Bronchial epithelial cell (primary cell): ENCODE measurements at regions not wholly inside any gene's neighbourhood (a gene's known extent, or its start where the extent isn't known, plus 50 kb on each side); places are given as distances from the start of the nearest gene placed in this dataset.
"Not testable (repeated sequence)": the region's sequence is repeated elsewhere in the genome, so short reads cannot be mapped to it uniquely, and the experiment has no call there.

ENCODE experiments used
- DNase-seq: peaks from one replicate; pipeline ENCODE4 v3.0.0-alpha.2; 2010; ENCODE audit warnings: low read depth
- FAIRE-seq: peaks from 2 replicates; lab custom pipeline; 2011; peaks lifted over from hg19 to GRCh38; lab: Jason Lieb, UNC
- H3K27me3 ChIP-seq: 2 replicates; pipeline ENCODE4 v1.5.1; 2011; ENCODE audit warnings: low read length; ENCODE audit not compliant: control insufficient read depth, insufficient read depth
- H3K36me3 ChIP-seq: 2 replicates; pipeline ENCODE4 v1.5.1; 2011; ENCODE audit warnings: low read length; ENCODE audit not compliant: control insufficient read depth, insufficient read depth
- H3K4me3 ChIP-seq: 2 replicates; pipeline ENCODE4 v1.5.1; 2011; ENCODE audit warnings: mild to moderate bottlenecking, low read depth, low read length, control low read depth
- TF ChIP-seq, protein P1 (sequence below): IDR thresholded peaks from 2 replicates; pipeline ENCODE4 v1.5.1; 2011; ENCODE audit warnings: mild to moderate bottlenecking, moderate library complexity, low read length, control low read depth, inconsistent platforms; ENCODE audit not compliant: insufficient read depth, severe bottlenecking

DNA sequence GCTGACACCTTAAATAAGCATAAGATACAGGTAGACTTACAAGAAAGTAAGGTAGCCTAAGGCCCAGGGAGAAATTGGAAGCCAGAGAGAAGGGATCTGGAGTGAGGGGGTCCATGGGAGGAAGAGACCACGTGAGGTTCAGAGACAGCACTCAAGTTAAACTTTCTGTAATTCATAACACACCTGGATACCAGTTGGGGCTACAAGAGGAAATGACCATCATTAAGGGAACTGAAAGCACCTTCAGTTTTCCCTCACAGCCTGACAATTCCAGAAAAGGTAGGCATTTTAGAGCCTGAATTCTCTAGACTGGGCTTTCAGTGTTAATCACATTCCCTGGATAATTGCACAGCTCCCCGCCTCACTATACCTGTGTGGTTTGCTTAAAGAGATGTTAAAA is 355.5 kb downstream of the FBXW7 start:
- TF ChIP-seq, protein P1, sequence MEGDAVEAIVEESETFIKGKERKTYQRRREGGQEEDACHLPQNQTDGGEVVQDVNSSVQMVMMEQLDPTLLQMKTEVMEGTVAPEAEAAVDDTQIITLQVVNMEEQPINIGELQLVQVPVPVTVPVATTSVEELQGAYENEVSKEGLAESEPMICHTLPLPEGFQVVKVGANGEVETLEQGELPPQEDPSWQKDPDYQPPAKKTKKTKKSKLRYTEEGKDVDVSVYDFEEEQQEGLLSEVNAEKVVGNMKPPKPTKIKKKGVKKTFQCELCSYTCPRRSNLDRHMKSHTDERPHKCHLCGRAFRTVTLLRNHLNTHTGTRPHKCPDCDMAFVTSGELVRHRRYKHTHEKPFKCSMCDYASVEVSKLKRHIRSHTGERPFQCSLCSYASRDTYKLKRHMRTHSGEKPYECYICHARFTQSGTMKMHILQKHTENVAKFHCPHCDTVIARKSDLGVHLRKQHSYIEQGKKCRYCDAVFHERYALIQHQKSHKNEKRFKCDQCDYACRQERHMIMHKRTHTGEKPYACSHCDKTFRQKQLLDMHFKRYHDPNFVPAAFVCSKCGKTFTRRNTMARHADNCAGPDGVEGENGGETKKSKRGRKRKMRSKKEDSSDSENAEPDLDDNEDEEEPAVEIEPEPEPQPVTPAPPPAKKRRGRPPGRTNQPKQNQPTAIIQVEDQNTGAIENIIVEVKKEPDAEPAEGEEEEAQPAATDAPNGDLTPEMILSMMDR: no peak
- Histone ChIP-seq H3K36me3 (no peaks in the 10 kb centered on the region), H3K27me3 (no peaks in the 10 kb centered on the region), H3K4me3 (no peak overlapping the region)
- DNase-seq: no peak
- FAIRE-seq: no peak

DNA sequence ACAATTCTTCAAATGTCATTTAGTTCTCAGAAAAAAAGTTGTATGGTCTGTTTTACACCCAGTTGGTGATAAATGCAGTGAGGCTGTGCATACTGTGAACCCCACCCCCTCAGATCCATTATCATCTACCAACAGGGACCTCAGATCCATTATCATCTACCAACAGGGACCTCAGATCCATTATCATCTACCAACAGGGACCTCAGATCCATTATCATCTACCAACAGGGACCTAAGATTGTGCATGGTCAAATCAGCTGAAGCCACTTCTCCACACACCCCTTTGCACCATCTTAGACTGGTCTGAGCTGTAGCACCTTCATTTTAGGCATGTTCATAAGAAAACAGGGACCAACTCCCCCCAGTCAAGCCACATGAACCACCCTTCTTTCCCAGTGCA is 358.4 kb downstream of the FBXW7 start:
- not testable (repeated sequence) for DNase-seq, FAIRE-seq, H3K4me3 ChIP-seq, H3K27me3 ChIP-seq, H3K36me3 ChIP-seq

DNA sequence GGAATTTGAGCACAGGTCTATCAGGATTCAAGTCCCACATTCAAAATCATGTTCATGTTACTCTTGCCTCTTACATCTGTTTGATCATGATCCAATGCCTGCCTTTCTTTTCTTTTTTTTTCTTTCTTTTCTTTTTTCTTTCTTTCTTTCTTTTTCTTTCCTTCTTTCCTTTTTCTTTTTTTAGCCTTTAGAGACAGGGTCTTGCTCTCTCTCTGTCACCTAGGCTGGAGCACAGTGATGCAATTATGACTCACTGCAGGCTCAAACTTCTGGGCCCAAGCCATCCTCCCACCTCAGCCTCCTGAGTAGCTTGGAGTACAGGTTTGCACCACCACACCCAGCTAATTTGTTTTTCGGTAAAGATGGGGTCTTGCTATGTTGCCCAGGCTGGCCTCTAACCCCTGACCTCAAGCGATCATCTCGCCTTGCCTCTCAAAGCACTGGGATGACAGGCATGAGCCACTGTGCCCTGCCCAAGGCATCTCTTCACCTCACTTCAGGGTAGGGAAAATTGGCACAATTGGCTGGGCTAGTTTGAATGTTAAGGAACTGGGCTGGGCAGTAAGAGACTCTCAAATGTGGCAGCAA is 359.2 kb downstream of the FBXW7 start:
- no peak for FAIRE-seq
- TF ChIP-seq, protein P1: no peak
- H3K4me3 ChIP-seq: no peak overlapping the region
- H3K27me3 ChIP-seq: no peaks in the 10 kb centered on the region
- no peaks in the 10 kb centered on the region for H3K36me3 ChIP-seq
- peak; percentile 21 for DNase-seq

DNA sequence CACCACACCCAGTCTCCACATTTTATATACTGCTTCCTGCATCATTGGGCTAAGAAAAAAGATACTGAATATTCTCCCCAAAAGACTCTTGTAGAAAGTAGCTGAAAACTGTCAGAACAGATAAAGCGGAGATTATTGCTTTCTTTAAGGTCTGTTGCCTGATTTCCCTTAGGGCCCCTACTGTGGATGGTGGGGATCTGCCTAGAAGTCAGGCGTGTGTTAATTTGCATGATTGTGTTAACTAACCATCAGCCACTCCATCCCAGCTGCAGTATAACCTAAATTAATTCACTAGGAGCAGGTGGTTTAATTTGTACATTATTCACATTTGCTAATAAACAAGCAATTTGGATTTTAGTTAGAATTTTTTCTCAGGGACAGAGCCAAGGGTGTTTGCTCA is 360.3 kb downstream of the FBXW7 start:
- no peak for DNase-seq
- no peaks in the 10 kb centered on the region for H3K27me3 ChIP-seq
- no peak overlapping the region for H3K4me3 ChIP-seq
- TF ChIP-seq, protein P1: no peak
- H3K36me3 ChIP-seq: no peaks in the 10 kb centered on the region
- FAIRE-seq: no peak

DNA sequence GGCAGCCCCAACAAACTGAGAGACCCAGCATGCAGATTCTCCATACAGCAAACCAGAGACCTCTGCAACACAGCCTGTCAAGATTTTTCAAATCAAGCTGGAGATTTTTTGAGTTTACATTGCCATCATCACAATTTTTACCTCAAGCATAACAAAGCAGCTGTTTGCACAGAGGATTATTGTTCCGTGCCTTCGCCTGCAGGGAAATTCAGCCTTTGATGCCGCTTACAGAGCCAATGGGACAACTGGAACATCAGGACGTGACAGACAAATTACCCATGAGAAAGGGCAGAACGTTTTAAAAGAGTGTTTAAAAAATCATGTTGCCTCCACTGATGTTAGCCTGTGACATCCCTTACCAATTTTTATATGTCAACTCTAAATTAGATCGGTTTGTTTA is 363.7 kb downstream of the FBXW7 start:
- FAIRE-seq (no peak), DNase-seq (no peak)
- TF ChIP-seq, protein P1: no peak
- Histone ChIP-seq H3K4me3 (no peak overlapping the region), H3K27me3 (no peaks in the 10 kb centered on the region), H3K36me3 (no peaks in the 10 kb centered on the region)

DNA sequence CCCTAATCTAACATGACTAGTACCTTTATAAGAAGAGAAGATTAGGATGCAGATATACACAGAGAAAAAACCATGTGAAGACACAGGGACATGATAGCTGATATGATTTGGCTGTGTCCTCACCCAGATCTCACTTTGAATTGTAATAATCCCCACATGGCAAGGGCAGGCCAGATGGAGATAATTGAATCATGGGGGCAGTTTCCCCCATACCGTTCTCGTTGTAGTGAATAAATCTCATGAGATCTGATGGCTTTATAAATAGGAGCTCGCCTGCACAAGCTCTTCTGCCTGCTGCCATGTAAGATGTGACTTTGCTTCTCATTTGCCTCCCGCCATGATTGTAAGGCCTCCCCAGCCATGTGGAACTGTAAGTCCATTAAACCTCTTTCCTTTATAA is 364.3 kb downstream of the FBXW7 start:
- FAIRE-seq (no peak), DNase-seq (no peak)
- Histone ChIP-seq H3K4me3 (no peak overlapping the region), H3K27me3 (no peaks in the 10 kb centered on the region), H3K36me3 (no peaks in the 10 kb centered on the region)
- TF ChIP-seq, protein P1: no peak
